WTC11 (cell line): ENCODE measurements at regions not wholly inside any gene's neighbourhood (a gene's known extent, or its start where the extent isn't known, plus 50 kb on each side); places are given as distances from the start of the nearest gene placed in this dataset.

Source experiments
- ATAC-seq: fragments of 200-7000 bp; cut with Tn5 transposase; 2 replicates; pipeline ENCODE4 v1.10.0; 2021; ENCODE audit warnings: mild to moderate bottlenecking, moderate library complexity
- CTCF ChIA-PET: fragments of 300-600 bp; sonication (Branson Sonifier 250); formaldehyde crosslinking; loops from one replicate; lab custom pipeline; 2021; ENCODE audit warnings: antibody characterized with exemption; lab: Charles Lee
- POLR2A ChIA-PET: fragments of 350-600 bp; sonication (Branson Sonifier 250); formaldehyde crosslinking; loops from one replicate; lab custom pipeline; 2021; ENCODE audit warnings: antibody characterized with exemption; lab: Charles Lee
- DNase-seq: peaks from one replicate; pipeline ENCODE4 v3.0.0; 2021; ENCODE audit warnings: low spot score
- H3K27ac Mint-ChIP-seq: 2 replicates; pipeline ENCODE4 v1.8.0; 2021; ENCODE audit warnings: mixed read lengths
- H3K27me3 Mint-ChIP-seq: 2 replicates; pipeline ENCODE4 v1.8.0; 2021; ENCODE audit warnings: low read depth, mild to moderate bottlenecking, moderate library complexity, mixed read lengths
- H3K36me3 Mint-ChIP-seq: 2 replicates; pipeline ENCODE4 v1.8.0; 2021; ENCODE audit warnings: mixed read lengths
- H3K4me1 Mint-ChIP-seq: 2 replicates; pipeline ENCODE4 v1.8.0; 2022; ENCODE audit warnings: mixed read lengths
- H3K4me3 Mint-ChIP-seq: 2 replicates; pipeline ENCODE4 v1.8.0; 2021; ENCODE audit warnings: mild to moderate bottlenecking, moderate library complexity, mixed read lengths
- H3K9me3 Mint-ChIP-seq: 2 replicates; pipeline ENCODE4 v1.8.0; 2021; ENCODE audit warnings: mixed read lengths
- CTCF ChIP-seq: fragments of 200-600 bp; IDR thresholded peaks from 2 replicates; pipeline ENCODE4 v1.8.0; 2022; ENCODE audit warnings: antibody characterized with exemption
- EMX1 ChIP-seq: fragments of 250-450 bp; sonication (Bioruptor Pico); IDR thresholded peaks from 2 replicates; pipeline ENCODE4 v1.8.0; 2021; ENCODE audit warnings: mild to moderate bottlenecking
- FOXJ3 ChIP-seq: sonication (generic); formaldehyde crosslinking; IDR thresholded peaks from 2 replicates; pipeline ENCODE4 v1.9.0; 2021; ENCODE audit warnings: missing genetic modification reagents, mild to moderate bottlenecking, borderline replicate concordance
- GABPB1 ChIP-seq: sonication (generic); formaldehyde crosslinking; IDR thresholded peaks from 2 replicates; pipeline ENCODE4 v1.8.1; 2023; ENCODE audit warnings: mild to moderate bottlenecking, missing genetic modification reagents
- GTF2I ChIP-seq: fragments of 250-450 bp; sonication (Bioruptor Pico); conservative IDR thresholded peaks from 2 replicates; pipeline ENCODE4 v1.4.0; 2021; ENCODE audit warnings: mild to moderate bottlenecking
- MXD4 ChIP-seq: fragments of 250-450 bp; sonication (Bioruptor Pico); IDR thresholded peaks from 2 replicates; pipeline ENCODE4 v1.8.0; 2021; ENCODE audit warnings: mild to moderate bottlenecking, moderate library complexity, borderline replicate concordance
- NFATC4 ChIP-seq: fragments of 250-450 bp; sonication (Bioruptor Pico); IDR thresholded peaks from 2 replicates; pipeline ENCODE4 v1.9.0; 2021; ENCODE audit warnings: mild to moderate bottlenecking
- PRRX2 ChIP-seq: fragments of 250-450 bp; sonication (Bioruptor Pico); IDR thresholded peaks from 2 replicates; pipeline ENCODE4 v1.8.0; 2021; ENCODE audit warnings: mild to moderate bottlenecking
- SMAD4 ChIP-seq: sonication (generic); formaldehyde crosslinking; IDR thresholded peaks from 2 replicates; pipeline ENCODE4 v1.8.0; 2022; ENCODE audit warnings: mild to moderate bottlenecking, missing genetic modification reagents
- TEAD4 ChIP-seq: sonication (generic); formaldehyde crosslinking; IDR thresholded peaks from 2 replicates; pipeline ENCODE4 v1.8.0; 2022; ENCODE audit warnings: mild to moderate bottlenecking, missing genetic modification reagents
- USF1 ChIP-seq: sonication (generic); formaldehyde crosslinking; IDR thresholded peaks from 2 replicates; pipeline ENCODE4 v1.8.0; 2022; ENCODE audit warnings: mild to moderate bottlenecking, missing genetic modification reagents
- ZNF263 ChIP-seq: sonication (generic); formaldehyde crosslinking; IDR thresholded peaks from 2 replicates; pipeline ENCODE4 v1.8.1; 2022; ENCODE audit warnings: low read depth, mild to moderate bottlenecking, moderate library complexity, missing genetic modification reagents
- ZNF281 ChIP-seq: sonication (generic); formaldehyde crosslinking; IDR thresholded peaks from 2 replicates; pipeline ENCODE4 v1.8.0; 2023; ENCODE audit warnings: mild to moderate bottlenecking, missing genetic modification reagents
- TF ChIP-seq, protein P1 (sequence below): sonication (generic); formaldehyde crosslinking; IDR thresholded peaks from 2 replicates; pipeline ENCODE4 v1.8.1; 2022; ENCODE audit warnings: missing genetic modification reagents, borderline replicate concordance
- TF ChIP-seq, protein P2 (sequence below): sonication (generic); formaldehyde crosslinking; IDR thresholded peaks from 2 replicates; pipeline ENCODE4 v1.8.1; 2023; ENCODE audit warnings: mild to moderate bottlenecking, missing genetic modification reagents, moderate library complexity
- TF ChIP-seq, protein P3 (sequence below): fragments of 250-450 bp; sonication (Bioruptor Pico); IDR thresholded peaks from 2 replicates; pipeline ENCODE4 v1.9.0; 2021; ENCODE audit warnings: mild to moderate bottlenecking
- TF ChIP-seq, protein P4 (sequence below): sonication (generic); formaldehyde crosslinking; IDR thresholded peaks from 2 replicates; pipeline ENCODE4 v1.8.0; 2023; ENCODE audit warnings: missing genetic modification reagents, mild to moderate bottlenecking, borderline replicate concordance

GRCh38 chr4:84436812-84437211 is 62.3 kb downstream of the NKX6-1 start:
- Mint-ChIP-seq H3K27ac (no peak overlapping the region), H3K4me3 (no peak overlapping the region), H3K9me3 (no peaks in the 10 kb centered on the region), H3K4me1 (peaks cover 12% of the 10 kb centered on the region), H3K27me3 (no peaks in the 10 kb centered on the region; the same call in 1 of the 2 replicates), H3K36me3 (no peaks in the 10 kb centered on the region)
- POLR2A ChIA-PET, result no interaction called here
- DNase-seq, result no peak
- CTCF ChIA-PET, result interaction anchor here (3.4 kb wide), 1 partner anchor 15 kb away, joined by 19 read pairs; no protein-coding TSS in a partner anchor
- TF ChIP-seq PRRX2 (CRISPR knock-in tag), result no peak
- TF ChIP-seq SMAD4, result no peak
- TF ChIP-seq, protein P1, sequence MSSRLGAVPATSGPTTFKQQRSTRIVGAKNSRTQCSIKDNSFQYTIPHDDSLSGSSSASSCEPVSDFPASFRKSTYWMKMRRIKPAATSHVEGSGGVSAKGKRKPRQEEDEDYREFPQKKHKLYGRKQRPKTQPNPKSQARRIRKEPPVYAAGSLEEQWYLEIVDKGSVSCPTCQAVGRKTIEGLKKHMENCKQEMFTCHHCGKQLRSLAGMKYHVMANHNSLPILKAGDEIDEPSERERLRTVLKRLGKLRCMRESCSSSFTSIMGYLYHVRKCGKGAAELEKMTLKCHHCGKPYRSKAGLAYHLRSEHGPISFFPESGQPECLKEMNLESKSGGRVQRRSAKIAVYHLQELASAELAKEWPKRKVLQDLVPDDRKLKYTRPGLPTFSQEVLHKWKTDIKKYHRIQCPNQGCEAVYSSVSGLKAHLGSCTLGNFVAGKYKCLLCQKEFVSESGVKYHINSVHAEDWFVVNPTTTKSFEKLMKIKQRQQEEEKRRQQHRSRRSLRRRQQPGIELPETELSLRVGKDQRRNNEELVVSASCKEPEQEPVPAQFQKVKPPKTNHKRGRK (CRISPR knock-in tag), result no peak
- no peak for TF ChIP-seq GABPB1 (CRISPR knock-in tag)
- TF ChIP-seq, protein P2, sequence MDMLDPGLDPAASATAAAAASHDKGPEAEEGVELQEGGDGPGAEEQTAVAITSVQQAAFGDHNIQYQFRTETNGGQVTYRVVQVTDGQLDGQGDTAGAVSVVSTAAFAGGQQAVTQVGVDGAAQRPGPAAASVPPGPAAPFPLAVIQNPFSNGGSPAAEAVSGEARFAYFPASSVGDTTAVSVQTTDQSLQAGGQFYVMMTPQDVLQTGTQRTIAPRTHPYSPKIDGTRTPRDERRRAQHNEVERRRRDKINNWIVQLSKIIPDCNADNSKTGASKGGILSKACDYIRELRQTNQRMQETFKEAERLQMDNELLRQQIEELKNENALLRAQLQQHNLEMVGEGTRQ (CRISPR knock-in tag), result no peak
- no peak for TF ChIP-seq ZNF263 (CRISPR knock-in tag)
- TF ChIP-seq GTF2I (CRISPR knock-in tag), result no peak
- no peak for TF ChIP-seq USF1 (CRISPR knock-in tag)
- TF ChIP-seq TEAD4 (CRISPR knock-in tag), result no peak
- TF ChIP-seq MXD4 (CRISPR knock-in tag), result no peak
- no peak for TF ChIP-seq CTCF
- no peak for TF ChIP-seq ZNF281 (CRISPR knock-in tag)
- TF ChIP-seq, protein P3, sequence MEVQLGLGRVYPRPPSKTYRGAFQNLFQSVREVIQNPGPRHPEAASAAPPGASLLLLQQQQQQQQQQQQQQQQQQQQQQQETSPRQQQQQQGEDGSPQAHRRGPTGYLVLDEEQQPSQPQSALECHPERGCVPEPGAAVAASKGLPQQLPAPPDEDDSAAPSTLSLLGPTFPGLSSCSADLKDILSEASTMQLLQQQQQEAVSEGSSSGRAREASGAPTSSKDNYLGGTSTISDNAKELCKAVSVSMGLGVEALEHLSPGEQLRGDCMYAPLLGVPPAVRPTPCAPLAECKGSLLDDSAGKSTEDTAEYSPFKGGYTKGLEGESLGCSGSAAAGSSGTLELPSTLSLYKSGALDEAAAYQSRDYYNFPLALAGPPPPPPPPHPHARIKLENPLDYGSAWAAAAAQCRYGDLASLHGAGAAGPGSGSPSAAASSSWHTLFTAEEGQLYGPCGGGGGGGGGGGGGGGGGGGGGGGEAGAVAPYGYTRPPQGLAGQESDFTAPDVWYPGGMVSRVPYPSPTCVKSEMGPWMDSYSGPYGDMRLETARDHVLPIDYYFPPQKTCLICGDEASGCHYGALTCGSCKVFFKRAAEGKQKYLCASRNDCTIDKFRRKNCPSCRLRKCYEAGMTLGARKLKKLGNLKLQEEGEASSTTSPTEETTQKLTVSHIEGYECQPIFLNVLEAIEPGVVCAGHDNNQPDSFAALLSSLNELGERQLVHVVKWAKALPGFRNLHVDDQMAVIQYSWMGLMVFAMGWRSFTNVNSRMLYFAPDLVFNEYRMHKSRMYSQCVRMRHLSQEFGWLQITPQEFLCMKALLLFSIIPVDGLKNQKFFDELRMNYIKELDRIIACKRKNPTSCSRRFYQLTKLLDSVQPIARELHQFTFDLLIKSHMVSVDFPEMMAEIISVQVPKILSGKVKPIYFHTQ, result no peak
- TF ChIP-seq NFATC4 (CRISPR knock-in tag), result no peak
- TF ChIP-seq, protein P4, sequence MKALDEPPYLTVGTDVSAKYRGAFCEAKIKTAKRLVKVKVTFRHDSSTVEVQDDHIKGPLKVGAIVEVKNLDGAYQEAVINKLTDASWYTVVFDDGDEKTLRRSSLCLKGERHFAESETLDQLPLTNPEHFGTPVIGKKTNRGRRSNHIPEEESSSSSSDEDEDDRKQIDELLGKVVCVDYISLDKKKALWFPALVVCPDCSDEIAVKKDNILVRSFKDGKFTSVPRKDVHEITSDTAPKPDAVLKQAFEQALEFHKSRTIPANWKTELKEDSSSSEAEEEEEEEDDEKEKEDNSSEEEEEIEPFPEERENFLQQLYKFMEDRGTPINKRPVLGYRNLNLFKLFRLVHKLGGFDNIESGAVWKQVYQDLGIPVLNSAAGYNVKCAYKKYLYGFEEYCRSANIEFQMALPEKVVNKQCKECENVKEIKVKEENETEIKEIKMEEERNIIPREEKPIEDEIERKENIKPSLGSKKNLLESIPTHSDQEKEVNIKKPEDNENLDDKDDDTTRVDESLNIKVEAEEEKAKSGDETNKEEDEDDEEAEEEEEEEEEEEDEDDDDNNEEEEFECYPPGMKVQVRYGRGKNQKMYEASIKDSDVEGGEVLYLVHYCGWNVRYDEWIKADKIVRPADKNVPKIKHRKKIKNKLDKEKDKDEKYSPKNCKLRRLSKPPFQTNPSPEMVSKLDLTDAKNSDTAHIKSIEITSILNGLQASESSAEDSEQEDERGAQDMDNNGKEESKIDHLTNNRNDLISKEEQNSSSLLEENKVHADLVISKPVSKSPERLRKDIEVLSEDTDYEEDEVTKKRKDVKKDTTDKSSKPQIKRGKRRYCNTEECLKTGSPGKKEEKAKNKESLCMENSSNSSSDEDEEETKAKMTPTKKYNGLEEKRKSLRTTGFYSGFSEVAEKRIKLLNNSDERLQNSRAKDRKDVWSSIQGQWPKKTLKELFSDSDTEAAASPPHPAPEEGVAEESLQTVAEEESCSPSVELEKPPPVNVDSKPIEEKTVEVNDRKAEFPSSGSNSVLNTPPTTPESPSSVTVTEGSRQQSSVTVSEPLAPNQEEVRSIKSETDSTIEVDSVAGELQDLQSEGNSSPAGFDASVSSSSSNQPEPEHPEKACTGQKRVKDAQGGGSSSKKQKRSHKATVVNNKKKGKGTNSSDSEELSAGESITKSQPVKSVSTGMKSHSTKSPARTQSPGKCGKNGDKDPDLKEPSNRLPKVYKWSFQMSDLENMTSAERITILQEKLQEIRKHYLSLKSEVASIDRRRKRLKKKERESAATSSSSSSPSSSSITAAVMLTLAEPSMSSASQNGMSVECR (CRISPR knock-in tag), result no peak
- TF ChIP-seq FOXJ3 (CRISPR knock-in tag), result no peak
- TF ChIP-seq EMX1 (CRISPR knock-in tag), result no peak
- no peak for ATAC-seq
